CD4-positive, alpha-beta T cell treated with Interleukin-12 subunit alpha and Interleukin-12 subunit beta, for 1 hour (primary cell): ENCODE measurements at regions not wholly inside any gene's neighbourhood (a gene's known extent, or its start where the extent isn't known, plus 50 kb on each side); places are given as distances from the start of the nearest gene placed in this dataset.

Experiments used
- DNase-seq: peaks from one replicate; pipeline ENCODE4 v3.0.0-alpha.2; 2020

GRCh38 chr5:97745817-97746216 lies 562.8 kb upstream of the RIOK2 start:
- DNase-seq, result no peak

GRCh38 chr5:97750576-97750975 lies 567.5 kb upstream of the RIOK2 start:
- DNase-seq, result no peak

- no peak for DNase-seq
These were observed 568.5 kb upstream of the RIOK2 start for GRCh38 chr5:97751540-97751939.

- no peak for DNase-seq
These were observed 569.8 kb upstream of the RIOK2 start for GRCh38 chr5:97752871-97753270.

GRCh38 chr5:97762483-97762882 lies 579.4 kb upstream of the RIOK2 start:
- DNase-seq, result no peak

- no peak for DNase-seq
These were observed 581.7 kb upstream of the RIOK2 start for GRCh38 chr5:97764700-97765099.

- no peak for DNase-seq
These were observed 595.4 kb upstream of the RIOK2 start for GRCh38 chr5:97778451-97778850.

- no peak for DNase-seq
These were observed 605.3 kb upstream of the RIOK2 start for GRCh38 chr5:97788369-97788768.

GRCh38 chr5:97797994-97798451 lies 615.0 kb upstream of the RIOK2 start:
- DNase-seq, result no peak

GRCh38 chr5:97801461-97801860 lies 618.4 kb upstream of the RIOK2 start:
- no peak for DNase-seq

GRCh38 chr5:97820138-97820537 lies 637.1 kb upstream of the RIOK2 start:
- DNase-seq, result no peak

- DNase-seq, result no peak
These were observed 649.7 kb upstream of the RIOK2 start for GRCh38 chr5:97832645-97833296.

- no peak for DNase-seq
These were observed 651.5 kb upstream of the RIOK2 start for GRCh38 chr5:97834561-97834960.

- no peak for DNase-seq
These were observed 652.1 kb upstream of the RIOK2 start for GRCh38 chr5:97835112-97835511.

- DNase-seq, result no peak
These were observed 653.8 kb upstream of the RIOK2 start for GRCh38 chr5:97836816-97837215.

GRCh38 chr5:97838214-97838613 lies 655.2 kb upstream of the RIOK2 start:
- no peak for DNase-seq

- no peak for DNase-seq
These were observed 656.5 kb upstream of the RIOK2 start for GRCh38 chr5:97839341-97840086.

- no peak for DNase-seq
These were observed 657.6 kb upstream of the RIOK2 start for GRCh38 chr5:97840643-97841042.

- no peak for DNase-seq
These were observed 659.6 kb upstream of the RIOK2 start for GRCh38 chr5:97842687-97843086.

- DNase-seq, result no peak
These were observed 661.8 kb upstream of the RIOK2 start for GRCh38 chr5:97844797-97845196.

- no peak for DNase-seq
These were observed 663.6 kb upstream of the RIOK2 start for GRCh38 chr5:97846643-97847042.

- no peak for DNase-seq
These were observed 665.0 kb upstream of the RIOK2 start for GRCh38 chr5:97847920-97848631.

GRCh38 chr5:97851036-97851435 lies 668.0 kb upstream of the RIOK2 start:
- DNase-seq, result no peak
